Ectodermal cell (in vitro differentiated cells): ENCODE measurements at regions not wholly inside any gene's neighbourhood (a gene's known extent, or its start where the extent isn't known, plus 50 kb on each side); places are given as distances from the start of the nearest gene placed in this dataset.
"Not testable (repeated sequence)": the region's sequence is repeated elsewhere in the genome, so short reads cannot be mapped to it uniquely, and the experiment has no call there.

Experiments
- H3K27ac ChIP-seq: 2 replicates; pipeline ENCODE4 v1.7.0; 2013; ENCODE audit warnings: mild to moderate bottlenecking, low read depth, low read length; ENCODE audit not compliant: insufficient read depth, poor library complexity, severe bottlenecking
- H3K27me3 ChIP-seq: 2 replicates; pipeline ENCODE4 v1.7.0; 2013; ENCODE audit warnings: mild to moderate bottlenecking, low read length; ENCODE audit not compliant: insufficient read depth, control insufficient read depth, poor library complexity, severe bottlenecking
- H3K36me3 ChIP-seq: one replicate; pipeline ENCODE4 v1.7.0; 2013; ENCODE audit warnings: low read length; ENCODE audit not compliant: control insufficient read depth, insufficient read depth
- H3K4me1 ChIP-seq: one replicate; pipeline ENCODE4 v1.7.0; 2013; ENCODE audit warnings: low read length; ENCODE audit not compliant: control insufficient read depth, insufficient read depth
- H3K4me3 ChIP-seq: 2 replicates; pipeline ENCODE4 v1.7.0; 2013; ENCODE audit warnings: low read depth, low read length, control low read depth; ENCODE audit not compliant: insufficient read depth
- H3K9me3 ChIP-seq: 2 replicates; pipeline ENCODE4 v1.7.0; 2013; ENCODE audit warnings: mild to moderate bottlenecking, low read length, moderate library complexity; ENCODE audit not compliant: control insufficient read depth
- WGBS, 2 experiments: methylation state at CpG; one replicate each; pipeline ENCODE4 v1.1.7; 2013; ENCODE audit warnings: missing lambda C conversion rate in 2 of 2; 5-methylcytosine and 5-hydroxymethylcytosine counted together

DNA sequence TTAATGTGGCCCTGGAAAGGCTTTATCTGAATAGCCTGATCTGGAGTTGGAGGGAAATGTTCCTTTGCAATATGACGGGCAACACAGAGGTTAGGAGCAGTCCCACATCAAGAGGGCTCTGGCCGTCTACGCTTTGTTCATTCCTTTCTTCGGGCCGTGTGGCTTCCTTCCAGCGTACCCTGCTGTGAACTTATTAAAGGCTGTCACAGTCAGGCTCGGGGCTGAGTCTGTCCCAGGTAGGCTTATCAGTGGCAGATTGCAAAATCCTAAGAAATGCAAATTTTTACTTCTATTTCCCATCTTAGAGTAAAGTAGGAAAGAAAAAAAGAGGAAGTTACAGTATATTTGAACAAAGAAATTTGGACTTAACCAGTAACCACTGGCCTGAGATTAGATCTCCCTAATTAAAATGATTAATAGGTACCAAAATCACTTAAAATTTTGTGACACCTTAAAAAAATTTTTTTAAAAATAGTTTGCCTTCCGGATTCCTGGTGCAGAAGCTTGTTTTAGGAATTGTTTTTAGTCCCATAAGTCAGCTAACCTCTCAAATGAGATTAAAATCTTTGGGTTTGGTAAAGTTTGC, 453.1 kb upstream of the MKI67 start:
- Histone ChIP-seq H3K4me1 (peaks cover 18% of the 10 kb centered on the region), H3K9me3 (no peaks in the 10 kb centered on the region), H3K4me3 (no peak overlapping the region), H3K27me3 (no peaks in the 10 kb centered on the region), H3K36me3 (no peaks in the 10 kb centered on the region), H3K27ac (no peak overlapping the region)
- WGBS, 2 experiments = 23 to 31% methylated on average over 7 to 8 of the region's 8 CpGs

DNA sequence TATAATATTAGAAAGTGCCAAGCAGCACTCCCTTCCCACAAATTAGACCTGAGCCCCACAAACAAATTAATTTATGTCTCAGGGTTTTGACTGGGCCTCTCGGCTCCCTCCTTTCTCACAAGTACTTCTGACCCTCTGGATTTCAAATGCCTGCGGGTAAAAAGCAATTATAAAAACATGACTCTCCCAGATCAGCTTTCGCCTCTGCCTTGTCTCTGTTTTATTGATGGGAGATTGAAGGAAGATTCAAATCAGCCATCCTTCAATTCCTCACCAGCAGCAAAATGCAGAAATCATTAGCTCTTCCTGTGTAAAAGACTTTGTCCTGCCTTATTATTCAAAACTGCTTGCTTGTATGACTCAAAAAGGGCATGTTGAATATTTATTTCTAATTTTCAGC, 453.7 kb upstream of the MKI67 start:
- H3K27ac ChIP-seq = no peak overlapping the region
- no peaks in the 10 kb centered on the region for H3K27me3 ChIP-seq
- no peak overlapping the region for H3K4me3 ChIP-seq
- no peaks in the 10 kb centered on the region for H3K36me3 ChIP-seq
- H3K4me1 ChIP-seq = peaks cover 18% of the 10 kb centered on the region
- WGBS, 2 experiments = 52 to 66% methylated on average over 3 of the region's 3 CpGs
- H3K9me3 ChIP-seq = no peaks in the 10 kb centered on the region

DNA sequence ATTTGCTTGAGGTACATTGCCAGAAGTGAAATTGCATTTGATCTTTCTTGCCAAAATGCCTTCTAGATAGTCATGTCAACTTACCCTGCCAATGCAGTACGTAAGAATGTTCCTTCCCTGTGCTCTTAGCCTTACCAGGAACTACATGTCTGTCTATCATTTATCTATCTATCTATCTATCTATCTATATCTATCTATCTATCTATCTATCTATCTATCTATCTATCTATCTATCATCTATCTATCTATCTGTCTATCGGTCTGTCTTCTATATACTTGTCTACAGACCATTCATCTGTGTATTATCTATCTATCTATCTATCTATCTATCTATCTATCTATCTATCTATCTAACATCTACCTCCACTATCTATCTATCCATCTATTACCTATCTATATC, 456.9 kb upstream of the MKI67 start:
- H3K27ac ChIP-seq, H3K36me3 ChIP-seq, H3K9me3 ChIP-seq, H3K27me3 ChIP-seq, H3K4me3 ChIP-seq: not testable (repeated sequence)
- WGBS, 2 experiments = 80 to 94% methylated on average over 2 of the region's 2 CpGs
- peaks cover 18% of the 10 kb centered on the region for H3K4me1 ChIP-seq

DNA sequence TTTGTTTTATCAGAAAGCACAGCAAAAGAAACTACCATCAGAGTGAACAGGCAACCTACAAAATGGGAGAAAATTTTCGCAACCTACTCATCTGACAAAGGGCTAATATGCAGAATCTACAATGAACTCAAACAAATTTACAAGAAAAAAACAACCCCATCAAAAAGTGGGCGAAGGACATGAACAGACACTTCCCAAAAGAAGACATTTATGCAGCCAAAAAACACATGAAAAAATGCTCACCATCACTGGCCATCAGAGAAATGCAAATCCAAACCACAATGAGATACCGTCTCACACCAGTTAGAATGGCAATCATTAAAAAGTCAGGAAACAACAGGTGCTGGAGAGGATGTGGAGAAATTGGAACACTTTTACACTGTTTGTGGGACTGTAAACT, 460.4 kb upstream of the MKI67 start:
- H3K27me3 ChIP-seq, H3K27ac ChIP-seq, H3K9me3 ChIP-seq, H3K4me1 ChIP-seq, H3K36me3 ChIP-seq, H3K4me3 ChIP-seq: not testable (repeated sequence)
- WGBS, 2 experiments = 100% methylated on average over 2 of the region's 3 CpGs; no CpG with 5 or more reads in 1 of the 2 experiments

DNA sequence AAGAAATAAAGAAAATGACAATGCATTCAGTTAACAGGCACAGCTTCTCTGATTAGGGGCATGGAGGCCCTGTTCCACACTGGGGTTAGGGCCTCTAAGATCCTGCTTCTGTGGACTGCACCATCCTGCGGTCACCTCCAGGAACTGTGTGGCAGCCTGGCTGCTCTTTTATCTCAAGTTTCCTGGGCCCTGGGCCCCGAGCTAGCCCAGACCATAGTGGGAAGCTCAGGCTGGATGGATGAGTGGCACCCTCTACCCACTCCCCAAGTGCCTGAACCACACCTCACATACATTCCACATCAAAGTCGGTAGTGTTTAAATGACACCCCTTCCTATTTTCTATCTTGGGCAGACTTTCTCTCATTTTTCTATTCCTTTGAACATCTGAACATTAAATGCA, 461.5 kb upstream of the MKI67 start:
- Histone ChIP-seq H3K9me3 (no peaks in the 10 kb centered on the region), H3K27ac (no peak overlapping the region), H3K4me1 (no peaks in the 10 kb centered on the region), H3K4me3 (no peak overlapping the region), H3K36me3 (no peaks in the 10 kb centered on the region), H3K27me3 (no peaks in the 10 kb centered on the region)
- WGBS, 2 experiments = 93 to 95% methylated on average over 3 of the region's 3 CpGs

DNA sequence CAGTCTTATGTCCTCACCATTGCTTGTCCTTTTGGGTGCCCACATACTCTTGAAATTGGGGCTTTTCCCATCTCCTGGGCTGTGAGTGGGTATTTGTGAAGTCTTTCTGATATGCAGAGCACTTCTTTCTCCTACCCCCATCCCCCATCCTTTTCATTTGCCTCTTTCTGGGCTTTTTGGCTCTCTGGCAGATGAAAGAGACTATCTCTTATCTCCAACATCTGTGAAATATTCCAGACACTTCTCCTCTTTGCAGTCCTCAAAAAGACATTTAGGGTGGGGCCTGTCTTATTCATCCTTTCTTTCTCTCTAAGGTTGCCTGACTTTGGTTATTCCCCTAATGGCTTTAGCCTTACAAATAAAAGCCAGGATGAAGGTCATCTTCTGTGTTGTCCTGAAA, 462.2 kb upstream of the MKI67 start:
- no peak overlapping the region for H3K27ac ChIP-seq
- H3K4me1 ChIP-seq = no peaks in the 10 kb centered on the region
- no peak overlapping the region for H3K4me3 ChIP-seq
- no peaks in the 10 kb centered on the region for H3K9me3 ChIP-seq
- no peaks in the 10 kb centered on the region for H3K36me3 ChIP-seq
- H3K27me3 ChIP-seq = no peaks in the 10 kb centered on the region

DNA sequence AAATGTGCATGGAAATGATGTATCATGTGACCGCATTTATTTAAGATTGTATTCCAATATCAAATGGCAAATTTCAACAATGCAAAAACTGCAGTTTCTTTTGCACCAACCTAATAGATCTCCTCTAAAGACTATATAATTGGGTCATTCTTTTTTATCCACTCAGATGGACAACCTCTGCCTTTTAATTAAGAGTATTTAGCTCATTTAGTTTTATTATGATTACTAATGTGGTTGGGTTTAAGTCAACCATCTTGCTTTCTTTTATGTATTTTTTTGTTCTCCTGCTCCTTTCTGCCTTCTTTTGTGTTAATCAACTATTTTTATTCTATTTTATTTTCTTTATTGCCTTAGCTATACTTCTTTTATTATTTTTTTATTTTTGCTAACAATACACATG, 468.5 kb upstream of the MKI67 start:
- no peaks in the 10 kb centered on the region for H3K4me1 ChIP-seq
- WGBS, 2 experiments = 100% methylated on average over 1 of the region's 1 CpG; no CpG with 5 or more reads in 1 of the 2 experiments
- no peaks in the 10 kb centered on the region for H3K9me3 ChIP-seq
- no peaks in the 10 kb centered on the region for H3K27me3 ChIP-seq
- no peak overlapping the region for H3K4me3 ChIP-seq
- no peaks in the 10 kb centered on the region for H3K36me3 ChIP-seq
- H3K27ac ChIP-seq = no peak overlapping the region

DNA sequence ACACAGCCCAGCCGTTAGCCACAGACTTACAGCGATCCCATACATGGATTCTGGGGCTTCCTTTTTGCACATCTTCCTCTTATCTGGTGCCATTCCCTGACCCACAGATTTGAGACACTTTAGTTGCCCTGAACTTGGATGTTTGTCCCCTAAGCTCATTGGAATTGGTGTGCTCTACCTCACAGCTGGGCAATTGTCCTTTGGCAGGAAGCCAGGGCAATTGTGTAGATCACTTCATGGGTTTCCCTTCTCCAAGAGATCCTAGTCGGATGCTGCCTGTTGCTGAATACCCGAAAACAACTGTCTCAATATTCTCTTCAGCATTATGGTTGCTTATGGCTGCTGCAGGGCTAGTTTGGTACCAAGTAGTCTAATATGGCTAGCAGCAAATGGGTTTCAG, 470.7 kb upstream of the MKI67 start:
- H3K4me3 ChIP-seq = no peak overlapping the region
- no peaks in the 10 kb centered on the region for H3K36me3 ChIP-seq
- H3K27me3 ChIP-seq = no peaks in the 10 kb centered on the region
- 96% methylated on average over 4 of the region's 4 CpGs for WGBS, 2 experiments
- no peak overlapping the region for H3K27ac ChIP-seq
- H3K4me1 ChIP-seq = no peaks in the 10 kb centered on the region
- no peaks in the 10 kb centered on the region for H3K9me3 ChIP-seq

DNA sequence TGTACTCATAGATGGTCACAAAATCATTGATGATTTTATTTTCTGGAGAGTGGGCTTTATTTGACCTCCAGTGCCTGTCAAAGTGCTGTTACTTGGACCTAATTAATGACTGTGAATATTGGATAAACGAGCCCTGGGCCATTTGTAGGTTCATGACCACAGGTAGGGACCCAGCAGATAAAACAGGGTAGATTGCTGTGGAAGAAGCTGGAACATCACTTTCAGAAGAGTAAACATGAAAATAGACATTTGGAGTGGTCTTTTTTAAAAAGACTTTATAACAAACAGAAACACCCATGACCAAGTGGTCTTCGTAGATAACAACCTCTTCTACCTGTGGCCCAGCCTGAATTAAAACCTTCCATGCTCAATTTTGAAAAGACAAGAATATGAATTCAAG, 472.8 kb upstream of the MKI67 start:
- no peaks in the 10 kb centered on the region for H3K27me3 ChIP-seq
- no peak overlapping the region for H3K4me3 ChIP-seq
- H3K9me3 ChIP-seq = no peaks in the 10 kb centered on the region
- no peaks in the 10 kb centered on the region for H3K4me1 ChIP-seq
- H3K36me3 ChIP-seq = no peaks in the 10 kb centered on the region
- H3K27ac ChIP-seq = no peak overlapping the region
- WGBS, 2 experiments = 93 to 95% methylated on average over 1 of the region's 2 CpGs

DNA sequence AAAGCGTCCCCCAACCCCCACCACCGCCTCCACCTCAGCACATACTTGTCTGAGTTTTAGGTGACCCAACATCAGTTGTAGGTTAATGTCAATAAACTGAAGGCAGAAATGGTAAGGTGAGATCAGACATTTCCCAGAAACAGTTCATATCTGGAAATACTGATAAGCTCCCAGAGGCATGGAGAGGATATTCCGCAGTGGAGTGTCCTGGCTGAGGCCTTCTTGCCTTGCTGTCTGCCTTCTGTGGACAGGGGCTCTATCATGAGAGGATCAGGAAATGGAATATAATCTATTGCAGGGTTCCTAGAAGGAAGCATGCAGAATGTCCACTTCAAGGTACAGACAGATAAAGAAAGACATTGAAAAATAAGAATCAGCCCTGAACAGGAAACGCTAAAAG, 473.3 kb upstream of the MKI67 start:
- H3K27me3 ChIP-seq = no peaks in the 10 kb centered on the region
- H3K36me3 ChIP-seq = no peaks in the 10 kb centered on the region

DNA sequence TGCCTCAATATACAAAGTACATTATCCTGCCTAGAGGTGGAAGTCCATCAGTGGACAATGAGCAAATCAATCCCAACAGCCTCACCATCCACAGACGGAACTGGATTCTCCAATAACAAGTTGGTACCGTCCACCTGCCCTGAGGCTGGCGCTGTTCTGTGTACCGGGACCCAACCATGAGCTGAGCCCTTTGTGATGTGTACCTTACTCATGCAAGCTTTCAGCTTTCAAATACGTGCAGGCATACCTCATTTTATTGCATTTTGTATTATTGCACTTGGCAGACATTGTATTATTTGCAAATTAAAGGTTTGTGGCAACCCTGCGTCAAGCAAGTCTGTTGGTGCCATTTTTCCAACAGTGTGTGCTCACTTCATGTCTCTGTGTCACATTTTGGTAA, 476.0 kb upstream of the MKI67 start:
- WGBS, 2 experiments = 94 to 95% methylated on average over 6 of the region's 6 CpGs

More for the DNA sequence above, 473.3 kb upstream of the MKI67 start:
- 97 to 98% methylated on average over 2 to 3 of the region's 4 CpGs for WGBS, 2 experiments
- Histone ChIP-seq H3K27ac (no peak overlapping the region), H3K9me3 (no peaks in the 10 kb centered on the region), H3K4me3 (no peak overlapping the region), H3K4me1 (no peaks in the 10 kb centered on the region)

More for the DNA sequence above, 476.0 kb upstream of the MKI67 start:
- no peak overlapping the region for H3K4me3 ChIP-seq
- H3K27ac ChIP-seq = no peak overlapping the region
- no peaks in the 10 kb centered on the region for H3K36me3 ChIP-seq
- H3K27me3 ChIP-seq = no peaks in the 10 kb centered on the region
- no peaks in the 10 kb centered on the region for H3K4me1 ChIP-seq
- H3K9me3 ChIP-seq = no peaks in the 10 kb centered on the region
